Activated B cell treated with CpG ODN at 0.5 μM for 24 hours (primary cell): ENCODE measurements at regions not wholly inside any gene's neighbourhood (a gene's known extent, or its start where the extent isn't known, plus 50 kb on each side); places are given as distances from the start of the nearest gene placed in this dataset.

Experiments used
- ATAC-seq: fragments of 200-7000 bp; cut with Tn5 transposase; one replicate; pipeline ENCODE4 v1.10.0; 2021; ENCODE audit warnings: low read depth, mild to moderate bottlenecking, moderate library complexity
- CTCF ChIA-PET: fragments of 350-600 bp; sonication (Branson Sonifier 250); formaldehyde crosslinking; loops from one replicate; lab custom pipeline; 2021; ENCODE audit warnings: antibody characterized with exemption; lab: Charles Lee
- POLR2A ChIA-PET: fragments of 350-600 bp; sonication (Branson Sonifier 250); formaldehyde crosslinking; loops from one replicate; lab custom pipeline; 2021; ENCODE audit warnings: antibody characterized with exemption; lab: Charles Lee
- DNase-seq: peaks from one replicate; pipeline ENCODE4 v3.0.0; 2022
- H3K27ac Mint-ChIP-seq: one replicate; pipeline ENCODE4 v1.8.0; 2020; ENCODE audit warnings: mixed read lengths
- H3K27me3 Mint-ChIP-seq: one replicate; pipeline ENCODE4 v1.8.0; 2021; ENCODE audit warnings: mixed read lengths
- H3K36me3 Mint-ChIP-seq: one replicate; pipeline ENCODE4 v1.8.0; 2021; ENCODE audit warnings: low read depth, mixed read lengths
- H3K4me1 Mint-ChIP-seq: one replicate; pipeline ENCODE4 v1.8.0; 2021; ENCODE audit warnings: mixed read lengths
- H3K4me3 Mint-ChIP-seq: one replicate; pipeline ENCODE4 v1.8.0; 2020; ENCODE audit warnings: mild to moderate bottlenecking, mixed read lengths
- H3K9me3 Mint-ChIP-seq: one replicate; pipeline ENCODE4 v1.8.0; 2020; ENCODE audit warnings: mixed read lengths
- intact Hi-C: fragments of 100-400 bp; cut with micrococcal nuclease; formaldehyde crosslinking; loops from one replicate; pipeline ENCODE4 v1.15.1; 2024
- TF ChIP-seq, protein P1 (sequence below): fragments of 200-600 bp; IDR thresholded peaks from one replicate; pipeline ENCODE4 v1.8.0; 2022; ENCODE audit warnings: antibody characterized with exemption, mild to moderate bottlenecking

DNA sequence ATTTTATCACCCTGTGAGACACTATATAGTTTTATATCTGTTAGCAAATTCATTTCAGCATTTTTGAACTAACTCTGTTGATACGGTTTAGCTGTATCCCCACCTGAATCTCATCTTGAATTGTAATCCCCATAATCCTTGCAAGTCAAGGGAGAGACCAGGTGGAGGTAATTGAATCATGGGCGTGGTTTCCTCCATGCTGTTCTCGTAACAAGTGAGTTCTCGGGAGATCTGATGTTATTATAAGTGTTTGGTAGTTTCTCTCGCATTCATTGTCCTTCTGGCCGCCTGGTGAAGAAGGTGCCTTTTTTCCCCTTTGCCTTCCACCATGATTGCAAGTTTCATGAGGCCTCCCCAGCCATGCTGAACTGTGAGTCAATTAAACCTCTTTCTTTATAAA, 53.2 kb upstream of the TMC3 start:
- peaks cover 3% of the 10 kb centered on the region for H3K36me3 Mint-ChIP-seq
- H3K27ac Mint-ChIP-seq: no peak overlapping the region
- no peaks in the 10 kb centered on the region for H3K4me1 Mint-ChIP-seq
- ChIA-PET CTCF (no interaction called here), POLR2A (no interaction called here)
- TF ChIP-seq, protein P1, sequence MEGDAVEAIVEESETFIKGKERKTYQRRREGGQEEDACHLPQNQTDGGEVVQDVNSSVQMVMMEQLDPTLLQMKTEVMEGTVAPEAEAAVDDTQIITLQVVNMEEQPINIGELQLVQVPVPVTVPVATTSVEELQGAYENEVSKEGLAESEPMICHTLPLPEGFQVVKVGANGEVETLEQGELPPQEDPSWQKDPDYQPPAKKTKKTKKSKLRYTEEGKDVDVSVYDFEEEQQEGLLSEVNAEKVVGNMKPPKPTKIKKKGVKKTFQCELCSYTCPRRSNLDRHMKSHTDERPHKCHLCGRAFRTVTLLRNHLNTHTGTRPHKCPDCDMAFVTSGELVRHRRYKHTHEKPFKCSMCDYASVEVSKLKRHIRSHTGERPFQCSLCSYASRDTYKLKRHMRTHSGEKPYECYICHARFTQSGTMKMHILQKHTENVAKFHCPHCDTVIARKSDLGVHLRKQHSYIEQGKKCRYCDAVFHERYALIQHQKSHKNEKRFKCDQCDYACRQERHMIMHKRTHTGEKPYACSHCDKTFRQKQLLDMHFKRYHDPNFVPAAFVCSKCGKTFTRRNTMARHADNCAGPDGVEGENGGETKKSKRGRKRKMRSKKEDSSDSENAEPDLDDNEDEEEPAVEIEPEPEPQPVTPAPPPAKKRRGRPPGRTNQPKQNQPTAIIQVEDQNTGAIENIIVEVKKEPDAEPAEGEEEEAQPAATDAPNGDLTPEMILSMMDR: no peak
- peaks cover 10% of the 10 kb centered on the region for H3K27me3 Mint-ChIP-seq
- H3K4me3 Mint-ChIP-seq: no peak overlapping the region
- intact Hi-C loops: no loop called here
- H3K9me3 Mint-ChIP-seq: peaks cover 13% of the 10 kb centered on the region
- ATAC-seq (no peak), DNase-seq (no peak)

DNA sequence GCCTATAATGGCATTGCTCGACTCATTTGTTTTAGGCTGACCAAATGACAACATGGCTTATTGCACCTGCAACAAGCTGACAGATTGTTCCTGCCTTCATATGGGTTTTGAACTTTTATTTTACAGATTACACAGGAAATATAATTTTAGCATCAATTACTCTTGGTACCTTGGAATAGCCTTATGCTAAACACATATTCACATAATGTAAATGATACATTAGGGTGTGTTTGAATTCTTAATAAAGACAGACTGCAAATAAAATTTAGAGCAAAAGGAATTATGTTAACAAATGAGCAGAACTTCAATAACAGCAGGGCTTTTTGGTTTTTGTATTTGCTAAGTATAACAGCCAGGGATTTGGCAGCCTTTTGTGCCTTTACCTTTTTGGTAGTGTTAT, 51.9 kb upstream of the TMC3 start:
- intact Hi-C loops: no loop called here
- Mint-ChIP-seq H3K27ac (no peak overlapping the region), H3K4me3 (no peak overlapping the region), H3K36me3 (no peaks in the 10 kb centered on the region), H3K27me3 (peaks cover 7% of the 10 kb centered on the region), H3K9me3 (peaks cover 6% of the 10 kb centered on the region), H3K4me1 (no peaks in the 10 kb centered on the region)
- DNase-seq (no peak), ATAC-seq (no peak)
- CTCF ChIA-PET: no interaction called here
- POLR2A ChIA-PET: no interaction called here
- TF ChIP-seq, protein P1: no peak
